Glomerular visceral epithelial cell (primary cell): ENCODE measurements at regions not wholly inside any gene's neighbourhood (a gene's known extent, or its start where the extent isn't known, plus 50 kb on each side); places are given as distances from the start of the nearest gene placed in this dataset.

Experiments
- DNase-seq: peaks from one replicate; pipeline ENCODE4 v3.0.0-alpha.2; 2016; ENCODE audit errors: extremely low spot score

DNA sequence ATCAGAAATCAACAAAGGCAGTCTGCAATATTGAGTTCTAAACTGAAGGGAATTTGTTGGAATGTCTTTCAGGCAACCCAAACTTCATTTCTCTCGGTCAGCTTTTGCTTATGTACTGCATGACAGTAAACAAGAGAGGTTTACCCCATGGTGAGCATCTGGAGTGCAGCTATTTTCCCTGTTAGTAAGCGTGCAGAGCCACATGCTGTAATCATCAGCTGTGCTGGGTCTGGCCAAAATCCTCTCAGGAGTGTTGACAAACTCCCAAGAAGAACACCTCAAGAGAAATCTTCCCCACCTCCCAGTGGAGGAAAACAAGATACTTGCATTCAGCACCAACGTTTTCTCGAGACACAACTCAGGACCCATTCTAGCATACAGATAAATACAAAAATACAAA, 83.6 kb upstream of the ADAMTSL1 start:
- no peak for DNase-seq

DNA sequence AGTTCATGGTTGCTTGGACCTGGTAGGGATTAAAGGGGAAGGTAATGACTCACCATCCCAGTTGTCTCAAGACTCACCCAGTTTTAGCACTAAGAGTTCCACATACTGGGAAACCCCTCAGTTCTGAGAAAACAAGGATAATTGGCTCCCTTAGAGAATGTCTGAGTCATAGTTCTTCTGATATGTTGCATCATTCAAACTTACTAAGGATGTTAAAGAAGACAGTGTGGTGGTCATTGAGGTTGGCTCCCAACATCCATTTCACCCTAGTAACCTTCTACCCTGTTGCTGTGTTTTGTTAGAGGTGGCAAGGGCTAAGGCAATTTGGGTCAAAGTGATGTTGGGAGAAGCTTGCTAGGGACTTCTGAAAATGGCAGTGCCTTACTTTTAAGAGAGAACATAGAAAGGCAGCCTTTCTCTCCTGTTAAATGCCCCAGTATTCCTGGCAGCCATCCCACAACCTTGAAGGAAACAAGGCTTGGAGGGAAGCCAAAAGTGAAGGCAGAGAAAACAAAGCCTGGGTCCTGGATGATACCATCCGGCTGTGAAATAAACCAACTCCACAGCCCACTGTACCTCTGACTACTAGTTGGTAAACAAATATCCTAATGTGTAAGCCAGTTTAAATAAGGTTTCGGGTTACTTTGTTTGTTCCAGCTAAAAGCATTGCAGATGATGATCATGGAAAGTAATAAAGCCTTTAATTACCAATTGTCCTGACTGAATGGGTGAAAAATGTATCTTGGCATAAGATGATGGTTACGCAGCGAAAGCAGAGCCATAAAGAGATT, 80.4 kb upstream of the ADAMTSL1 start:
- peak; percentile 96 for DNase-seq

DNA sequence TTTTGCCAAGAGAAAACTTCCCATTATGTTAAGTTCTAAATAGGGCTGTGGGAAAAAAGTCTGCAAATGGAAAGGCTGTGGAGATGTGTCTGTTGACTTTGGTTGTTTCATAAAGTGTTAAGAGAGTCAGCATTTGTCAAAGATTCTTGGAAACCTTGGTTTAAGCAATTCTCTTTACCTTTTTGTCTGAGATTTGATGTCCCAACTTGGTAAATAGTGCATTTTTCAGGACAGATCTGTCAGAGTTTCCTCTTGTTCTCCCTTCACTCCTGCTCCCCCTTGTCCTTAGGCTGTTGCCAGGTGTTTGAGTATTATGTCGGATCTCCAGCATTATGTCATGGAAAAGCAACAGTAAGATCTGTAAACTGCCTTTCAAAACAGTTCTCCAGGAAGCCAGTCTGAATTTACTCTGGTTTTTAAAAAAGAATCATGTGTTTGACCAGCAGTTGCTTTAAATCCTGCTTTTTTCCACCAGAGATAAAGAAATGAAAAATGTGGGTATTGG, 79.1 kb upstream of the ADAMTSL1 start:
- no peak for DNase-seq

DNA sequence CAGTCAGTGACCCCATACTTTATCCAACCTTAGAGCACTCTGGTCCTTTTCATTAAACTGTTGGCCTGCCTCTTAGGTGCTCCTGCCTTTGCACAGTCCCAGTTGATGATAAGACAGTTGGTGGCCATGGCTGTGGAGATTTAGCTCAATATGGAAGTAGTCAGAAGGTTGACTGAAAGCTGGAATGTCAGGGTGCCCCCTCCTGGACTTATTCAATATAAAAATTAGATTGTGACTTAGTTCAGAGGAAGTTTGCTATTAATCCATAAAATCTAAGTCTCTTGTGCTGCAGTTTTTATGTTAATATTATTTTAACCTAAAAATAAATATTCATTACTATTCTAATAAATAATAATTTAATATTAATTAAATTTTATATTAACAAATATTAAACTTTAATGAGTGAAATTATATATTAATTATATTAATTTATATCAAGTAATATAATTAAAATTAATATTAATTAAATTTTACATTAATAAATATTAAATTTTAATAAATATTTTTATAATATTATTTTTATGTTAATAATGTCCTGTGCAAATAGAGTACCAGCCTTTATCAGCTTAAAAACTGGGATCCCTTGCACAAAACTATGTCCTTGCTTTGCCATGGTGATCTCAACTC, 77.7 kb upstream of the ADAMTSL1 start:
- DNase-seq: peak; percentile 21

DNA sequence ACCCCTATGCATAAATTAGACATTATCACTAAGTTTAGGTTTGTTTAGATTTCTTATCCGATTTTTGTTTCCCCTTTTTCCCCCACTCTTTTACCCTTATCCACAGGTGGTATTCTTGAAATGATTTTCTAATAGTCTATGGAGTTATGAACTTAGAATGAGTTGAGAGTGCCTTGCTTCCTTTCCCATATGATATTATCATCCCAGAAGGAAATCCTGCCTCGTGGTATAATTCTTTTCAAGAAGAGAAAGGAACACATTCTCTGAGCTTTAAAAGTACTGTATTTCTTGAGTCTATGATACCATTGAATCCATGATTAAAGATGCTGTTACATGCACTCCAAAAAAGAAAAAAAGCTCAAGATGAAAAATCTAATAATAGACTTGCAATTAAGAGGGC, 76.9 kb upstream of the ADAMTSL1 start:
- DNase-seq: no peak

DNA sequence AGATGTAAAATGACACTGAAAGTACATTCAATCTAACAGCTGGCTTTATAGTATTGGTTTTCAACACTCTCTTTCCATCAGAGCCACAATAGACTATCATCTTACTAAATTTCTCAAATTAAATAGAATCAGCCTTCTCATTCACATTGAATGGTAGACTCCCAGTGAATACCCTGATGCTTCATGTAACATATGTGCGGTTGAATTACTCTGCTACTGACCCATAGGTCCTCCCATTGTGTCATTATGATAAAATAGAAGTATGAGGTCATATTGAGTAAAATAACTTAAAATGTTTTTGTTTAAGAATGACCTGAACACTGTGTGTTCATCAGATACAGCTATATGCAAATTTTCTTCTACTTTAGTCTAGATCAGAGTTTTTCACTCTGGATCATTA, 75.9 kb upstream of the ADAMTSL1 start:
- no peak for DNase-seq

DNA sequence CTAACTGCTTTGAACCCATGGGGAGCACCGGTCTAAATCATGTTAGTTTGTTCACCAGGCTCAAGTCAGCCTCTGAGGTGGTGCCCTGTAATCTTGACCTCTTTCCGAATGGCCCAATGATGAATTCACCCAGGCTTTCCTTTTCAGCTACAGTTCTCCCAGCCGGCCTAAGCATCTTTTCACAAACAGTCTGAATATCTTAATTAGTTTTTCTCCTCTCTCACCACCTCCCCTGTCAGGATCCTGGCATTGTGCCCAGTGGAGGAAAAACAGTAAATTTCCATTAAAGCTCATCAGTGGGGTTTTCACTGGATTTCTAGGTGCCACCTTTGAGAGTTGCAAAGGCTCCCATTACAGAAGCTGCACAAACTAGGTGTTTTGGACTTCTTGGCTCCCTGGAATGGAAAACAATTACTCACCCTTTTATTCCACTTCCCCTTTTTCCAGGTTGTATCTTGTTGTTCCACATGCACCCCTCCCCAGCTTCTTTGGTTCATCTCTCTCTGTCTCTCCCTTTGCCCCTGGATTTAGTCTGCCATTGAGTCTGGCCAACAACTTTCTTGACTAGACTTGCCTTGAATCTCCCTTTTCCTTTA, 69.4 kb upstream of the ADAMTSL1 start:
- DNase-seq: no peak

DNA sequence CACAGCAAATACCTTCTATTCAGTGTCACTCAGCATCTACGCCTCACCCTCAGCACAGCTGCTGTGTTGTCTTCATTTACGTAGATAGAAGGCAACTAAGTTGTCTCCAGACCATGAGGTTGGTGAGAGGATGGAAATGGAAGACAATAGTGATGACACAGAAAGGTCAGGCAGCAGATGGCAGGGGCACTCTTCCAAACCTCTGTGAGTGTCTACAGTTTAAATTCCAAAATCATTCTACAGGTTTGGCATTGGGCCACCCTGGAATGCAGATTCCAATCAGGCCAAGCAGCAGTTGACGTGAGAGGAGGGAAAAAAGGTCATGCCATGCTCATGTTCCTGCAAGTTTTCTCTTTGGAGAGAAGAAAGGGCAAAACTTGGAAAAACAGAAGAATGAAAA, 68.7 kb upstream of the ADAMTSL1 start:
- DNase-seq: no peak

DNA sequence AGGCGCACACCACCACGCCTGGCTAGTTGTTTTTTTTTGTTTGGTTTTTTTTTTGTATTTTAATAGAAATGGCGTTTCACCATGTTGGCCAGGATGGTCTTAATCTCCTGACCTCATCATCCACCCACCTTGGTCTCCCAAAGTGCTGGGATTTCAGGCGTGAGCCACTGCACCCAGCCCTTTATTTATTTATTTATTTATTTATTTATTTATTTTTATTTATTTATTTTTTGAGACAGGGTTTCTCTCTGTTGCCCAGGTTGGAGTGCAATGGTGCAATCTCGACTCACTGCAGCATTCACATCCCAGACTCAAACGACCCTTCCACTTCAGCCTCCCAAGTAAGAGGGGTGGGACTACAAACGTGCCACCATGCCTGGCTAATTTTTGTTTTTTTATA, 63.0 kb upstream of the ADAMTSL1 start:
- DNase-seq: no peak

DNA sequence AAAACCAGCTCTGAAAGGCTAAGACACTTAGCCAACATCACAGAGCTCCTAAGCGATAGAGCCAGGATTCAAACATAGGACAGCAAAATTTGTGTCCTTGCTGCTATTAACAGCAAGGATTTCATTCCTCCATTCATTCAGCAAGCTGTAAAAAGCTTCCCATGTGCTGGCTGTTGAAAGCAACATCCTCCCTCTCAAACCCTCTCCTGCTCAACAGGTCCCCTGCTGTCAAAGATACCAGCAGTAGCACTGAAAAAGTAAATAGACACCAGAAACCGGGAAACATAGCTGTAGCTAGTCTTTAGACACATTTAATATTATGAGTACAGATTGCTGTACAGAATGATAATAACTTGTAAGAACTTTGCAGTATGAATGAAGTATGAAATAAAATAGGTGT, 52.6 kb upstream of the ADAMTSL1 start:
- DNase-seq: no peak

DNA sequence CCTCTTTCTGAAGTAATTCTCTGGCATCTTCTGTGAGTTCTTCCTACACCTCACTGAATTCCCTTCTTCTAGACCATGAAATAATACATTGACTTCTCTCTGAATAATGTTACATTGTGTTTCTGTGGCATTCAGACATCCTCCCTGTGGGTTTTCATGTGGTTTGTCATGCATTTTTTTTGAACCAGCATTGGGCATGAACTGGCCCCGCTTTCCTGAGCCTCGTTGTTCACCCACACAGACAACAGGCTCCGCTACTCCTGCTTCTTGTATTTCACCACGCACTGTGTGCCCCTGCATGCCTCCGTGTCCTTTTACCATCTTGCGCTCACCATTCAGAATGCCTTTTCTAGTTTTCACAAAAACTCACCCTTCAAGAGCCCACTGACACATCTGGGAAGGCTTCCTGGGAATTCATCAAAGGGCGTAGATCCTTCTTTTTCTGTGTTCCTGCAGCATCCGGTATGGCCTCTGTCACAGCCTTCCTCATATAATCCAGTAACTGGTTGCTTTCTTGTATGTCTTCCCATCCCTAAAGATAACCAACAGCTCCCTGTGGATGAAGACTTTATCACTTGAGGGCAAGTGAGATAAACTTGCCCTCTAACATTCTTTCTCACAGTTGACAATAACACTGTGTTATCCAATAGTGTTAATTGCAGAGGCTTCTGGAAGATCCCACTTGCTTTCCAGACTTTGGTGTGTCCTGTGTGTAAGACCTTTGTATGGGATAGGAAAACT, 51.5 kb upstream of the ADAMTSL1 start:
- DNase-seq: peak; percentile 62

DNA sequence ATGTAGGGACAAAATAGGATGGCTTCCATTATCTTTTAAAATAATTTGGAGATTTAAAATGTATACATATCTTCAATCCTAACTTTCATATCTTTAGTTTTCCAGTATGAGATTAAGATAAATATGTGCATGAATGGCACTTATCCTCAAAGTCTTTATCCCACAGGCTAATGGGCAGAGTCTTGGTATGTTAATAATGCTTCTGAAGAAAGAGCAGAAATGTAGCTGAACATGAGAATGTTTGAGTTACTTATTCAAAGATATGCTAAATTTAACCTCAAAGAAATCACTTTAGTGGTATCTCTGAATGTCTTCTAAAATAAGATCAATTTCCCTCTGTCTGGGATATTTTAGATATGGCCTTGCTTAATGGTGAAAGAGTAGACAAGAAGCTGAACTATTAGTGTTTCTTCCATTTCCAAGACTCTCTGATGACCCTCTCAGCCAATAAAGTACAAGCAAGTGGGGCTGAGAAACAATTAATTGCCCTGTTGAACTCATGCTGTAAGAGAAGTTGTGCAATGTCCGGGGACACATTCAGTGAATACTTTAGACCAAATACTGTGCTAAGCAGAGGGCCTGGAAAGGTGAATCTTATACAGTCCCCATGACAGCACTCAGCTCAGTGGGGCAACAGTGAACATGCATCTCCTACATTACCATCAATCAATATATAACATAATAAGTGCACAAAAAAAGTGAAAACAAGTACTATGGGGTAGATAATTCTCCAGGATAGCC, 50.0 kb upstream of the ADAMTSL1 start:
- DNase-seq: no peak
